ENCODE measurements at regions not wholly inside any gene's neighbourhood (a gene's known extent, or its start where the extent isn't known, plus 50 kb on each side); places are given as distances from the start of the nearest gene placed in this dataset.
"Not testable (repeated sequence)": the region's sequence is repeated elsewhere in the genome, so short reads cannot be mapped to it uniquely, and the experiment has no call there.

DNA sequence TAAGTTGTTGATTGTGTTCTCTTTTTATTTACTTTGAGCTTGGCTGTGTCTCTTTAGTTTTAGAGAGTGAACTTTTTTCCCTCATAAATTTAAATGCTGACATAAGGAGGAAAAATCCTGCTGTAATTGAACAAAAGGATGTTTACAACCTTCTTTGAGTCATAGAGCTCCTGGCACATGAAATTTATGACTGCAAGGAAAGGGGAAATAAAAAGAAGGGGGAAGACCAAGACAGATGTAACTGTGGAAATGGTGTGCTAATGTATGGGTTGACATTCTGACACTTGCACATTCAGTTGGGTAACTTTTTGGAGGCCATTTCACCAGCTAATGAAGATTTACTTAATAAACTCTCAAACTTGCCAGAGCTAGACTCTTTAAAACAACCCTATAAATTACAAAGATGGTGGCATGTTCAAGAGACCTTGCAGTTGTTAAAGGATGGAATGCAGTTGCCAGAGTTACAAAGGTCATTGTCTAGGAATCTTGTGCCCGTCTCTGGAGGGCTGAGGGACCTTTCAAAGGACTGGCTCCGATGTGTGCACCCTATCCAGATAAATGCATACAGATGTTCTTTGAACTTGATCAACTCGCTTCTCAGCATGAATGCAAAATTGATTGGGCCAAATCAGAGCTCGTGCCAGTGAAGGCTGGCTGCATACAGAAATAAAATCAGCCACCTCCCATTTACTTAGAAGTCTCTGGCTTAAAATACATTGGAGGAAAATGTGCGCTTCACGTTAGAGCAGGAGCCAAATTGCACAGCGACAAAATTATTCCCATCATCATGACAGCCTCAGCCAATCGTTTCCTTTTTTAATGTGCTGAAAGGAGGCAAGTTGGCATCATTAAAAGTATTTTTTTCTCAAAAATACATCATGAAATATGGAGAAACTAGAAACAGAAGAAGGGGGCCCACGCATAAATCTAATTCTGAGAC is 289.0 kb upstream of the XYLT1 start:
- ATAC-seq (replicated peaks) = no peak
- Mint-ChIP-seq H3K36me3 (ENCODE audit: low read depth) (no peaks in the 10 kb centered on the region), H3K27ac (no peak overlapping the region), H3K4me3 (no peak overlapping the region), H3K9me3 (peaks cover under 1% of the 10 kb centered on the region), H3K27me3 (peaks cover 20% of the 10 kb centered on the region), H3K4me1 (no peaks in the 10 kb centered on the region)

- Mint-ChIP-seq H3K9me3 (peaks cover 4% of the 10 kb centered on the region), H3K27ac (no peak overlapping the region), H3K4me3 (no peak overlapping the region), H3K27me3 (peaks cover 27% of the 10 kb centered on the region), H3K36me3 (ENCODE audit: low read depth) (no peaks in the 10 kb centered on the region), H3K4me1 (no peaks in the 10 kb centered on the region)
- ATAC-seq (replicated peaks) = no peak
These were observed 287.0 kb upstream of the XYLT1 start for GRCh38 chr16:17757808-17758207.

DNA sequence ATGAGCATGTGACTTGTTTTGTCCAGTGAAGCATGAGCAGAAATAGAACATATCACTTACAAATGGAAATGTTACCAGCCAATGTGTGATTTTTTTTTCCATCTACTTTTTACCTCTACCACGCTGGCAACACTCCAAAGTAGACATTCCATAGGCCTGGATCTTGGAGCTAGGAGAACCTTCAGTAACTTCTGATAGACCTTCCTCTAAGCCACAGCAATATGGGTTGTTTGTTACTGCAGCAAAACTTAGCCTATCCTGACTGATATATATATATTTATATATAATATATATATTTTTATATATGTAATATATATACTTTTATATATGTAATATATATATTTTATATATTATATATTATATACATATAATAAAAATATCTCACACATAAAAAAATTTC is 284.4 kb upstream of the XYLT1 start:
- Mint-ChIP-seq H3K27me3 (peaks cover 13% of the 10 kb centered on the region), H3K4me3 (no peak overlapping the region), H3K27ac (no peak overlapping the region), H3K4me1 (no peaks in the 10 kb centered on the region), H3K36me3 (ENCODE audit: low read depth) (no peaks in the 10 kb centered on the region), H3K9me3 (peaks cover 4% of the 10 kb centered on the region)
- ATAC-seq (replicated peaks) = no peak

- ATAC-seq (replicated peaks) = no peak
- no peak overlapping the region for H3K27ac Mint-ChIP-seq
- H3K27me3 Mint-ChIP-seq = peaks cover 18% of the 10 kb centered on the region
- peaks cover 10% of the 10 kb centered on the region for H3K9me3 Mint-ChIP-seq
- H3K4me1 Mint-ChIP-seq = no peaks in the 10 kb centered on the region
- no peak overlapping the region for H3K4me3 Mint-ChIP-seq
- no peaks in the 10 kb centered on the region for H3K36me3 Mint-ChIP-seq (ENCODE audit: low read depth)
These were observed 282.7 kb upstream of the XYLT1 start for GRCh38 chr16:17753434-17753833.

- Mint-ChIP-seq H3K4me1 (no peaks in the 10 kb centered on the region), H3K27me3 (peaks cover 22% of the 10 kb centered on the region), H3K27ac (no peak overlapping the region)
These were observed 278.9 kb upstream of the XYLT1 start for GRCh38 chr16:17749706-17750105.

GRCh38 chr16:17748044-17748719 is 277.4 kb upstream of the XYLT1 start:
- H3K4me3 Mint-ChIP-seq = no peak overlapping the region
- H3K9me3 Mint-ChIP-seq = peaks cover 6% of the 10 kb centered on the region
- peaks cover 14% of the 10 kb centered on the region for H3K27me3 Mint-ChIP-seq
- H3K4me1 Mint-ChIP-seq = no peaks in the 10 kb centered on the region
- H3K36me3 Mint-ChIP-seq (ENCODE audit: low read depth) = no peaks in the 10 kb centered on the region
- no peak overlapping the region for H3K27ac Mint-ChIP-seq
- ATAC-seq (replicated peaks) = no peak

More at GRCh38 chr16:17749706-17750105, 278.9 kb upstream of the XYLT1 start:
- peaks cover 10% of the 10 kb centered on the region for H3K9me3 Mint-ChIP-seq
- no peak overlapping the region for H3K4me3 Mint-ChIP-seq
- no peak for ATAC-seq (replicated peaks)
- H3K36me3 Mint-ChIP-seq (ENCODE audit: low read depth) = no peaks in the 10 kb centered on the region

- H3K4me1 Mint-ChIP-seq = no peaks in the 10 kb centered on the region
These were observed 276.5 kb upstream of the XYLT1 start for GRCh38 chr16:17747081-17747756.

GRCh38 chr16:17744921-17745572 is 274.3 kb upstream of the XYLT1 start:
- ATAC-seq (replicated peaks) = no peak
- Mint-ChIP-seq H3K9me3 (peaks cover 6% of the 10 kb centered on the region), H3K27me3 (peaks cover 19% of the 10 kb centered on the region), H3K36me3 (ENCODE audit: low read depth) (no peaks in the 10 kb centered on the region), H3K4me1 (no peaks in the 10 kb centered on the region), H3K4me3 (no peak overlapping the region), H3K27ac (no peak overlapping the region)

More at GRCh38 chr16:17747081-17747756, 276.5 kb upstream of the XYLT1 start:
- H3K4me3 Mint-ChIP-seq = no peak overlapping the region
- peaks cover 6% of the 10 kb centered on the region for H3K9me3 Mint-ChIP-seq
- H3K27ac Mint-ChIP-seq = no peak overlapping the region
- ATAC-seq (replicated peaks) = no peak
- peaks cover 14% of the 10 kb centered on the region for H3K27me3 Mint-ChIP-seq
- no peaks in the 10 kb centered on the region for H3K36me3 Mint-ChIP-seq (ENCODE audit: low read depth)

DNA sequence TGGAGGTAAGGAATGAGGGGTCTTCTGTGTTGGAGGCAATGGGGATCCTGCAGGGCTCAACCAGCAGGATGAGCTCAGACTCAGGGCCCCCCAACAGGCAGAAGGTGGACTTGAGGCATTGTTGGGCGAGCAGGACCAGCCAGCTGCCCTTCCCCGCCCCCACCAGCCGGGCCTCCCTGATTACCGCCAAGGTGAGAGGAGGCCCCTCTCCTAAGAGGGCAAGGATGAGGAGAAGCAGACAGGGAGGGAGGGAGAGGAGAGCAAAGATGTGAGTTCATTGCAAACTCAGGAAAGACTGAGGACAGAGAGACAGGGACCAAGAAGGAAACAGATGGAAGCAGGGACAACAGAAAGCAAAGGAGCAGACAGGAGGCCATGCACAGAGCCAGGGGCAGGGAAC is 272.8 kb upstream of the XYLT1 start:
- H3K27me3 Mint-ChIP-seq = peaks cover 15% of the 10 kb centered on the region
- no peaks in the 10 kb centered on the region for H3K9me3 Mint-ChIP-seq
- no peak for ATAC-seq (replicated peaks)
- H3K27ac Mint-ChIP-seq = no peak overlapping the region
- H3K36me3 Mint-ChIP-seq (ENCODE audit: low read depth) = no peaks in the 10 kb centered on the region
- no peak overlapping the region for H3K4me3 Mint-ChIP-seq
- no peaks in the 10 kb centered on the region for H3K4me1 Mint-ChIP-seq

GRCh38 chr16:17743158-17743557 is 272.4 kb upstream of the XYLT1 start:
- H3K9me3 Mint-ChIP-seq = no peaks in the 10 kb centered on the region
- no peak for ATAC-seq (replicated peaks)
- no peak overlapping the region for H3K27ac Mint-ChIP-seq
- no peaks in the 10 kb centered on the region for H3K4me1 Mint-ChIP-seq
- no peak overlapping the region for H3K4me3 Mint-ChIP-seq
- peaks cover 15% of the 10 kb centered on the region for H3K27me3 Mint-ChIP-seq
- no peaks in the 10 kb centered on the region for H3K36me3 Mint-ChIP-seq (ENCODE audit: low read depth)

- peaks cover 14% of the 10 kb centered on the region for H3K27me3 Mint-ChIP-seq
- not testable (repeated sequence) for H3K27ac Mint-ChIP-seq; H3K4me3 Mint-ChIP-seq; H3K4me1 Mint-ChIP-seq; H3K36me3 Mint-ChIP-seq (ENCODE audit: low read depth); ATAC-seq (replicated peaks)
- peaks cover 15% of the 10 kb centered on the region for H3K9me3 Mint-ChIP-seq
These were observed 264.3 kb upstream of the XYLT1 start for GRCh38 chr16:17735099-17735498.

GRCh38 chr16:17729820-17730219 is 259.1 kb upstream of the XYLT1 start:
- H3K27me3 Mint-ChIP-seq = peaks cover 14% of the 10 kb centered on the region
- ATAC-seq (replicated peaks) = no peak
- no peaks in the 10 kb centered on the region for H3K4me1 Mint-ChIP-seq

GRCh38 chr16:17728196-17728595 is 257.4 kb upstream of the XYLT1 start:
- no peak for ATAC-seq (replicated peaks)
- no peak overlapping the region for H3K27ac Mint-ChIP-seq
- H3K27me3 Mint-ChIP-seq = peaks cover 10% of the 10 kb centered on the region
- H3K4me3 Mint-ChIP-seq = no peak overlapping the region
- H3K4me1 Mint-ChIP-seq = no peaks in the 10 kb centered on the region
- peaks cover 7% of the 10 kb centered on the region for H3K9me3 Mint-ChIP-seq
- no peaks in the 10 kb centered on the region for H3K36me3 Mint-ChIP-seq (ENCODE audit: low read depth)

More at GRCh38 chr16:17729820-17730219, 259.1 kb upstream of the XYLT1 start:
- no peak overlapping the region for H3K27ac Mint-ChIP-seq
- H3K9me3 Mint-ChIP-seq = peaks cover 11% of the 10 kb centered on the region
- no peak overlapping the region for H3K4me3 Mint-ChIP-seq
- no peaks in the 10 kb centered on the region for H3K36me3 Mint-ChIP-seq (ENCODE audit: low read depth)

GRCh38 chr16:17724242-17724898 is 253.6 kb upstream of the XYLT1 start:
- peaks cover 20% of the 10 kb centered on the region for H3K27me3 Mint-ChIP-seq
- ATAC-seq (replicated peaks) = no peak
- H3K4me1 Mint-ChIP-seq = no peaks in the 10 kb centered on the region
- H3K9me3 Mint-ChIP-seq = no peaks in the 10 kb centered on the region
- H3K4me3 Mint-ChIP-seq = no peak overlapping the region
- no peak overlapping the region for H3K27ac Mint-ChIP-seq
- H3K36me3 Mint-ChIP-seq (ENCODE audit: low read depth) = no peaks in the 10 kb centered on the region

All from activated T-helper 17 cell treated with anti-CD3 and anti-CD28 coated beads, Interleukin-2, amount 50 U/mL, for 72 hours (primary cell).